ENCODE measurements at regions not wholly inside any gene's neighbourhood (a gene's known extent, or its start where the extent isn't known, plus 50 kb on each side); places are given as distances from the start of the nearest gene placed in this dataset.

- Histone ChIP-seq H3K36me3 (ENCODE audit: control insufficient read depth, insufficient read depth, low read length) (no peaks in the 10 kb centered on the region), H3K4me3 (replicated peaks; ENCODE audit: low read depth, low read length) (no peak overlapping the region), H3K27me3 (replicated peaks; ENCODE audit: control insufficient read depth, insufficient read depth, low read length) (no peaks in the 10 kb centered on the region)
- no peak for TF ChIP-seq CTCF (IDR thresholded peaks at IDR 0.05; ENCODE audit: insufficient read depth, low read length, poor library complexity, severe bottlenecking)
- DNase-seq (ENCODE audit: extremely low read depth, insufficient read length): no peak
These were observed 603.1 kb upstream of the MGMT start for GRCh38 chr10:128863823-128864405.

GRCh38 chr10:128864554-128865295 lies 602.3 kb upstream of the MGMT start:
- no peaks in the 10 kb centered on the region for H3K27me3 ChIP-seq (replicated peaks; ENCODE audit: control insufficient read depth, insufficient read depth, low read length)
- no peaks in the 10 kb centered on the region for H3K36me3 ChIP-seq (ENCODE audit: control insufficient read depth, insufficient read depth, low read length)
- DNase-seq (ENCODE audit: extremely low read depth, insufficient read length): no peak
- no peak overlapping the region for H3K4me3 ChIP-seq (replicated peaks; ENCODE audit: low read depth, low read length)
- no peak for TF ChIP-seq CTCF (IDR thresholded peaks at IDR 0.05; ENCODE audit: insufficient read depth, low read length, poor library complexity, severe bottlenecking)

GRCh38 chr10:128865436-128866195 lies 601.4 kb upstream of the MGMT start:
- no peak for TF ChIP-seq CTCF (IDR thresholded peaks at IDR 0.05; ENCODE audit: insufficient read depth, low read length, poor library complexity, severe bottlenecking)
- Histone ChIP-seq H3K4me3 (replicated peaks; ENCODE audit: low read depth, low read length) (no peak overlapping the region), H3K27me3 (replicated peaks; ENCODE audit: control insufficient read depth, insufficient read depth, low read length) (no peaks in the 10 kb centered on the region), H3K36me3 (ENCODE audit: control insufficient read depth, insufficient read depth, low read length) (no peaks in the 10 kb centered on the region)
- DNase-seq (ENCODE audit: extremely low read depth, insufficient read length): no peak

- no peak for TF ChIP-seq CTCF (IDR thresholded peaks at IDR 0.05; ENCODE audit: insufficient read depth, low read length, poor library complexity, severe bottlenecking)
- Histone ChIP-seq H3K27me3 (replicated peaks; ENCODE audit: control insufficient read depth, insufficient read depth, low read length) (no peaks in the 10 kb centered on the region), H3K4me3 (replicated peaks; ENCODE audit: low read depth, low read length) (no peak overlapping the region), H3K36me3 (ENCODE audit: control insufficient read depth, insufficient read depth, low read length) (no peaks in the 10 kb centered on the region)
- DNase-seq (ENCODE audit: extremely low read depth, insufficient read length): no peak
These were observed 600.5 kb upstream of the MGMT start for GRCh38 chr10:128866551-128866950.

- no peaks in the 10 kb centered on the region for H3K36me3 ChIP-seq (ENCODE audit: control insufficient read depth, insufficient read depth, low read length)
- H3K27me3 ChIP-seq (replicated peaks; ENCODE audit: control insufficient read depth, insufficient read depth, low read length): no peaks in the 10 kb centered on the region
- no peak overlapping the region for H3K4me3 ChIP-seq (replicated peaks; ENCODE audit: low read depth, low read length)
- no peak for TF ChIP-seq CTCF (IDR thresholded peaks at IDR 0.05; ENCODE audit: insufficient read depth, low read length, poor library complexity, severe bottlenecking)
- DNase-seq (ENCODE audit: extremely low read depth, insufficient read length): no peak
These were observed 599.8 kb upstream of the MGMT start for GRCh38 chr10:128867210-128867609.

Measured in GM06990 (cell line).